ENCODE measurements at regions not wholly inside any gene's neighbourhood (a gene's known extent, or its start where the extent isn't known, plus 50 kb on each side); places are given as distances from the start of the nearest gene placed in this dataset.

GRCh38 chr3:38996193-38996592 lies 55.6 kb downstream of the SCN11A start:
- Histone ChIP-seq H3K4me2 (ENCODE audit: low read length) (no peak overlapping the region), H3K79me2 (replicated peaks; ENCODE audit: insufficient read depth, low read length) (no peaks in the 10 kb centered on the region), H3K9ac (ENCODE audit: low read length) (no peak overlapping the region), H3K9me3 (ENCODE audit: low read length) (no peaks in the 10 kb centered on the region), H2AFZ (ENCODE audit: low read depth, low read length) (no peak overlapping the region), H4K20me1 (ENCODE audit: insufficient read depth) (no peaks in the 10 kb centered on the region), H3F3A (ENCODE audit: insufficient read depth, low read length, poor library complexity, severe bottlenecking) (no peaks in the 10 kb centered on the region), H3K36me3 (ENCODE audit: insufficient read depth, low read length) (no peaks in the 10 kb centered on the region), H3K27ac (ENCODE audit: low read length) (no peak overlapping the region), H3K4me3 (ENCODE audit: low read length) (no peak overlapping the region), H3K27me3 (ENCODE audit: insufficient read depth, low read depth, low read length) (no peaks in the 10 kb centered on the region), H3K9me2 (ENCODE audit: insufficient read depth, low read length) (no peaks in the 10 kb centered on the region)
- no peak for TF ChIP-seq REST (IDR thresholded peaks at IDR 0.05; ENCODE audit: borderline replicate concordance)
- TF ChIP-seq CTCF (IDR thresholded peaks at IDR 0.05; ENCODE audit: poor library complexity, severe bottlenecking), result no peak
- no peak for TF ChIP-seq RAD21 (conservative IDR thresholded peaks at IDR 0.05)
- no peak for TF ChIP-seq MXI1 (conservative IDR thresholded peaks at IDR 0.05; ENCODE audit: poor library complexity, severe bottlenecking)
- no peak for TF ChIP-seq SMC3 (conservative IDR thresholded peaks at IDR 0.05; ENCODE audit: poor library complexity)
- TF ChIP-seq TAF1 (IDR thresholded peaks at IDR 0.05; ENCODE audit: low read depth), result no peak
- no peak for TF ChIP-seq POLR2AphosphoS5 (IDR thresholded peaks at IDR 0.05)
- TF ChIP-seq EP300 (conservative IDR thresholded peaks at IDR 0.05; ENCODE audit: poor library complexity, severe bottlenecking), result no peak
- no peak for TF ChIP-seq EZH2 (IDR thresholded peaks at IDR 0.05; ENCODE audit: borderline replicate concordance, insufficient read depth, low read length, poor library complexity, severe bottlenecking)

- H3K27ac ChIP-seq (ENCODE audit: low read length), result no peak overlapping the region
- H3K9ac ChIP-seq (ENCODE audit: low read length), result no peak overlapping the region
- no peaks in the 10 kb centered on the region for H4K20me1 ChIP-seq (ENCODE audit: insufficient read depth)
- H3K27me3 ChIP-seq (ENCODE audit: insufficient read depth, low read depth, low read length), result no peaks in the 10 kb centered on the region
- H2AFZ ChIP-seq (ENCODE audit: low read depth, low read length), result no peak overlapping the region
- H3K4me3 ChIP-seq (ENCODE audit: low read length), result no peak overlapping the region
- no peaks in the 10 kb centered on the region for H3K9me3 ChIP-seq (ENCODE audit: low read length)
- H3K9me2 ChIP-seq (ENCODE audit: insufficient read depth, low read length), result no peaks in the 10 kb centered on the region
- no peak overlapping the region for H3K4me2 ChIP-seq (ENCODE audit: low read length)
- TF ChIP-seq POLR2AphosphoS5 (IDR thresholded peaks at IDR 0.05), result no peak
- no peak for TF ChIP-seq RAD21 (conservative IDR thresholded peaks at IDR 0.05)
- TF ChIP-seq CTCF (IDR thresholded peaks at IDR 0.05; ENCODE audit: poor library complexity, severe bottlenecking), result no peak
- no peak for TF ChIP-seq EZH2 (IDR thresholded peaks at IDR 0.05; ENCODE audit: borderline replicate concordance, insufficient read depth, low read length, poor library complexity, severe bottlenecking)
- TF ChIP-seq SMC3 (conservative IDR thresholded peaks at IDR 0.05; ENCODE audit: poor library complexity), result no peak
- TF ChIP-seq EP300 (conservative IDR thresholded peaks at IDR 0.05; ENCODE audit: poor library complexity, severe bottlenecking), result no peak
- no peaks in the 10 kb centered on the region for H3F3A ChIP-seq (ENCODE audit: insufficient read depth, low read length, poor library complexity, severe bottlenecking)
- H3K79me2 ChIP-seq (replicated peaks; ENCODE audit: insufficient read depth, low read length), result no peaks in the 10 kb centered on the region
- H3K36me3 ChIP-seq (ENCODE audit: insufficient read depth, low read length), result no peaks in the 10 kb centered on the region
Measured at GRCh38 chr3:38994251-38994650, 57.5 kb downstream of the SCN11A start.

Data from neural cell (in vitro differentiated cells).